GM12878 (cell line): ENCODE measurements at regions not wholly inside any gene's neighbourhood (a gene's known extent, or its start where the extent isn't known, plus 50 kb on each side); places are given as distances from the start of the nearest gene placed in this dataset.

Experiments
- ATAC-seq: fragments of 200-7000 bp; cut with Tn5 transposase; 3 replicates; pipeline ENCODE4 v1.9.1; 2020; ENCODE audit warnings: mild to moderate bottlenecking, moderate library complexity
- BruUV-seq: library from RNA; stranded (reverse); fragments of 400-500 nt; replicated peaks from 2 replicates; lab custom pipeline; 2021; lab: Mats Ljungman, UMichigan
- CTCF ChIA-PET: fragments of 300-600 bp; sonication (Branson Sonifier 250); formaldehyde crosslinking; extraction: SDS; loops from one replicate; lab custom pipeline; 2021; ENCODE audit warnings: inconsistent platforms; lab: Yijun Ruan, JAX
- POLR2A ChIA-PET: fragments of 350-600 bp; formaldehyde crosslinking; extraction: SDS; loops from one replicate; lab custom pipeline; 2021; ENCODE audit warnings: inconsistent platforms; lab: Charles Lee
- RAD21 ChIA-PET: fragments of 300-600 bp; sonication (Branson Sonifier 250); formaldehyde crosslinking; loops from one replicate; lab custom pipeline; 2023; ENCODE audit warnings: antibody characterized with exemption; ENCODE audit not compliant: unreplicated experiment; lab: Charles Lee
- SMC1A ChIA-PET: fragments of 300-600 bp; sonication (Branson Sonifier 250); formaldehyde crosslinking; loops from one replicate; lab custom pipeline; 2023; ENCODE audit not compliant: unreplicated experiment, uncharacterized antibody; lab: Charles Lee
- DNase-seq: peaks from one replicate; pipeline ENCODE4 v3.0.0-alpha.2; 2011; ENCODE audit warnings: low read depth, low spot score
- FAIRE-seq: peaks from 3 replicates; lab custom pipeline; 2011; peaks lifted over from hg19 to GRCh38; lab: Jason Lieb, UNC
- H2AFZ ChIP-seq: 2 replicates; pipeline ENCODE4 v1.6.0; 2011; ENCODE audit warnings: low read depth, low read length, control low read depth; ENCODE audit not compliant: control insufficient read depth
- H3K27ac ChIP-seq: 2 replicates; pipeline ENCODE4 v1.5.1; 2011; ENCODE audit warnings: control low read depth; ENCODE audit not compliant: control insufficient read depth, insufficient read depth
- H3K27me3 ChIP-seq, 2 experiments: replicated peaks in 1 of 2; 2 replicates each; pipeline versions ENCODE4 v1.6.0 to v1.6.1; 2011; ENCODE audit warnings: low read length in 1 of 2; ENCODE audit not compliant: control insufficient read depth in 2 of 2, insufficient read depth in 2 of 2
- H3K36me3 ChIP-seq, 2 experiments: 2 replicates each; pipeline ENCODE4 v1.5.1; 2011; ENCODE audit warnings: low read length in 1 of 2; ENCODE audit not compliant: control insufficient read depth in 2 of 2, insufficient read depth in 2 of 2
- H3K4me1 ChIP-seq: 2 replicates; pipeline ENCODE4 v1.6.1; 2011; ENCODE audit warnings: mild to moderate bottlenecking, low read length, moderate library complexity, mixed read lengths; ENCODE audit not compliant: control insufficient read depth, insufficient read depth
- H3K4me2 ChIP-seq: 2 replicates; pipeline ENCODE4 v1.6.0; 2011; ENCODE audit warnings: control low read depth; ENCODE audit not compliant: control insufficient read depth, insufficient read depth
- H3K4me3 ChIP-seq: fragments of 200-600 bp; sonication (generic); 2 replicates; pipeline ENCODE4 v1.5.1; 2016
- H3K79me2 ChIP-seq: 2 replicates; pipeline ENCODE4 v1.6.0; 2011; ENCODE audit warnings: low read length; ENCODE audit not compliant: control insufficient read depth, insufficient read depth
- H3K9ac ChIP-seq: 2 replicates; pipeline ENCODE4 v1.8.0; 2011; ENCODE audit warnings: low read length, control low read depth, mixed read lengths; ENCODE audit not compliant: control insufficient read depth, insufficient read depth
- H3K9me3 ChIP-seq: replicated peaks from 3 replicates; pipeline ENCODE4 v1.5.1; 2011; ENCODE audit warnings: mild to moderate bottlenecking, low read length; ENCODE audit not compliant: control insufficient read depth, insufficient read depth
- H4K20me1 ChIP-seq: 2 replicates; pipeline ENCODE4 v1.6.0; 2011; ENCODE audit not compliant: control insufficient read depth, insufficient read depth
- ATF7 ChIP-seq: fragments of 450-650 bp; IDR thresholded peaks from 2 replicates; pipeline ENCODE4 v1.6.1; 2016; ENCODE audit warnings: low read depth, mild to moderate bottlenecking
- EP300 ChIP-seq, 2 experiments: fragments of 150-350 bp in 1 of 2; IDR thresholded peaks; 2 replicates each; pipeline ENCODE4 v1.6.1; 2011 to 2012; ENCODE audit warnings: low read depth in 2 of 2, low read length in 2 of 2, borderline replicate concordance in 1 of 2, improper control_type of control experiment in 1 of 2, inconsistent platforms in 1 of 2; ENCODE audit not compliant: control insufficient read depth in 1 of 2
- ETV6 ChIP-seq, 2 experiments: fragments of 450-650 bp in 1 of 2; IDR thresholded peaks in 1 of 2; conservative IDR thresholded peaks in 1 of 2; 2 replicates each; pipeline ENCODE4 v1.6.1; 2014; ENCODE audit warnings: antibody characterized with exemption in 1 of 2, borderline replicate concordance in 1 of 2, low read depth in 1 of 2, mild to moderate bottlenecking in 1 of 2, moderate library complexity in 1 of 2
- FOXK2 ChIP-seq: fragments of 450-650 bp; IDR thresholded peaks from 2 replicates; pipeline ENCODE4 v1.6.1; 2017; ENCODE audit warnings: mild to moderate bottlenecking, moderate library complexity
- POLR2AphosphoS5 ChIP-seq: IDR thresholded peaks from 2 replicates; pipeline ENCODE4 v1.6.1; 2011; ENCODE audit warnings: mild to moderate bottlenecking, low read length, inconsistent platforms
- RFX5 ChIP-seq: IDR thresholded peaks from 2 replicates; pipeline ENCODE4 v1.6.1; 2011; ENCODE audit warnings: low read depth, low read length, improper control_type of control experiment
- TARDBP ChIP-seq: IDR thresholded peaks from 2 replicates; pipeline ENCODE4 v1.6.1; 2016; ENCODE audit warnings: borderline replicate concordance
- ZBED1 ChIP-seq: IDR thresholded peaks from 2 replicates; pipeline ENCODE4 v1.6.1; 2016; ENCODE audit warnings: borderline replicate concordance
- ZNF384 ChIP-seq: IDR thresholded peaks from 2 replicates; pipeline ENCODE4 v1.6.1; 2012; ENCODE audit warnings: low read depth, mild to moderate bottlenecking, low read length, improper control_type of control experiment, borderline replicate concordance
- WGBS: methylation state at CpG from one replicate; pipeline ENCODE4 v1.1.6; 2016; ENCODE audit warnings: low lambda C conversion rate; ENCODE audit not compliant: insufficient replicate concordance, insufficient coverage; ENCODE audit errors: missing lambda C conversion rate; 5-methylcytosine and 5-hydroxymethylcytosine counted together
- in situ Hi-C: fragments of 300-500 bp; cut with MboI; formaldehyde crosslinking; loops from 9 replicates; pipeline ENCODE4 v1.14.3; 2018; ENCODE audit warnings: mixed read lengths
- intact Hi-C: fragments of 100-400 bp; cut with micrococcal nuclease; formaldehyde crosslinking; loops from one replicate; pipeline ENCODE4 v1.14.2; 2022; ENCODE audit not compliant: unreplicated experiment
- TF ChIP-seq, protein P1 (sequence below): fragments of 450-650 bp; IDR thresholded peaks from 2 replicates; pipeline ENCODE4 v1.6.1; 2017; ENCODE audit warnings: mild to moderate bottlenecking
- TF ChIP-seq, protein P2 (sequence below): fragments of 450-650 bp; IDR thresholded peaks from 2 replicates; pipeline ENCODE4 v1.6.1; 2014; ENCODE audit warnings: mild to moderate bottlenecking
- TF ChIP-seq, protein P3 (sequence below): fragments of 450-650 bp; IDR thresholded peaks from 2 replicates; pipeline ENCODE4 v1.6.1; 2017; ENCODE audit warnings: mild to moderate bottlenecking, moderate library complexity
- TF ChIP-seq, protein P4 (sequence below): IDR thresholded peaks from 2 replicates; pipeline ENCODE4 v1.6.1; 2011; ENCODE audit warnings: low read depth, low read length, improper control_type of control experiment, borderline replicate concordance

DNA sequence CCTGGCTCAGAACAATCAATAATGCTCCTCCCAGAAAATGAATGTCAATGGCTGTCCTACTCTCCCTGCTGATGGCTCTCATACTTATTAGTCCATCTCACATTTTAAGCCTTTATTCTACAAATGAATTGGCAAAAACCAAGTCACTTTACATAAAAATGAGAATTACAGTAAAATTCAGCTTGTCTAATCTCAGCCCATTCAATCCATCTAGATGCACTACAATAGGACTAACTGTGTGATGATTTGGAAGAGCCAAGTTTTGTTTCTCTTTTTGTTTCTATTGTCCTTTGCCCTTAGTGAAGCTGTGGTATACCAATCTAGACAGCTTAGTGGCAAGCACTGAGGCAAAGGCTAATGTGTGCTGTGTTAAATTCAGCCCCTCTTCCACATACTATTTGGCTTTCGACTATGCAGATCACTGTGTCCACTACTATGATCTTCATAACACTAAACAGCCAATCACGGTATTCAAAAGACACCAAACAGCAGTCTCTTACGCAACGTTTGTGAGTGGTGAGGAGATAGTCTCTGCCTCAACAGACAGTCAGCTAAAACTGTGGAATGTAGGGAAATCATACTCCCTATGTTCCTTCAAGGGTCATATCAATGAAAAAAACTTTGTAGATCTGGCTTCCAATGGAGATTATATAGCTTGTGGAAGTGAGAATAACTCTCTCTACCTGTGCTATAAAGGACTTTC is 140.8 kb upstream of the ZNF462 start:
- H3K4me1 ChIP-seq, result no peaks in the 10 kb centered on the region
- H3K27ac ChIP-seq, result no peak overlapping the region
- BruUV-seq, result no TSS peak
- H4K20me1 ChIP-seq, result no peaks in the 10 kb centered on the region
- SMC1A ChIA-PET, result interaction anchor here (1.3 kb wide), 1 partner anchor 13 kb away, joined by 4 read pairs; no protein-coding TSS in a partner anchor
- no peak overlapping the region for H2AFZ ChIP-seq
- H3K27me3 ChIP-seq, result no peaks in the 10 kb centered on the region
- no peaks in the 10 kb centered on the region for H3K36me3 ChIP-seq
- ATAC-seq, result peak; percentile 38; the same call in 2 of the 3 replicates
- no peak for DNase-seq
- POLR2A ChIA-PET, result no interaction called here
- RAD21 ChIA-PET, result no interaction called here
- H3K4me3 ChIP-seq, result no peak overlapping the region
- intact Hi-C loops, result no loop called here
- no peak for FAIRE-seq
- no peak overlapping the region for H3K4me2 ChIP-seq
- in situ Hi-C loops, result no loop called here
- 39% methylated on average over 4 of the region's 4 CpGs for WGBS
- no peaks in the 10 kb centered on the region for H3K9me3 ChIP-seq
- no peaks in the 10 kb centered on the region for H3K79me2 ChIP-seq
- CTCF ChIA-PET, result no interaction called here
- no peak overlapping the region for H3K9ac ChIP-seq
- TF ChIP-seq, protein P1, sequence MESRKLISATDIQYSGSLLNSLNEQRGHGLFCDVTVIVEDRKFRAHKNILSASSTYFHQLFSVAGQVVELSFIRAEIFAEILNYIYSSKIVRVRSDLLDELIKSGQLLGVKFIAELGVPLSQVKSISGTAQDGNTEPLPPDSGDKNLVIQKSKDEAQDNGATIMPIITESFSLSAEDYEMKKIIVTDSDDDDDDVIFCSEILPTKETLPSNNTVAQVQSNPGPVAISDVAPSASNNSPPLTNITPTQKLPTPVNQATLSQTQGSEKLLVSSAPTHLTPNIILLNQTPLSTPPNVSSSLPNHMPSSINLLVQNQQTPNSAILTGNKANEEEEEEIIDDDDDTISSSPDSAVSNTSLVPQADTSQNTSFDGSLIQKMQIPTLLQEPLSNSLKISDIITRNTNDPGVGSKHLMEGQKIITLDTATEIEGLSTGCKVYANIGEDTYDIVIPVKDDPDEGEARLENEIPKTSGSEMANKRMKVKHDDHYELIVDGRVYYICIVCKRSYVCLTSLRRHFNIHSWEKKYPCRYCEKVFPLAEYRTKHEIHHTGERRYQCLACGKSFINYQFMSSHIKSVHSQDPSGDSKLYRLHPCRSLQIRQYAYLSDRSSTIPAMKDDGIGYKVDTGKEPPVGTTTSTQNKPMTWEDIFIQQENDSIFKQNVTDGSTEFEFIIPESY, result no peak
- TF ChIP-seq ATF7 (no peak), POLR2AphosphoS5 (no peak), TARDBP (no peak), EP300 (IDR thresholded peaks at IDR 0.05; ENCODE audit: borderline replicate concordance in 1 of 2, control insufficient read depth in 1 of 2, low read depth in 2 of 2, low read length in 2 of 2) (no peak), ETV6 (conservative IDR thresholded peaks at IDR 0.05 in 1 of 2, IDR thresholded peaks at IDR 0.05 in 1 of 2; ENCODE audit: borderline replicate concordance in 1 of 2, low read depth in 1 of 2) (no peak), RFX5 (no peak), FOXK2 (no peak), ZBED1 (no peak), ZNF384 (no peak)
- TF ChIP-seq, protein P2, sequence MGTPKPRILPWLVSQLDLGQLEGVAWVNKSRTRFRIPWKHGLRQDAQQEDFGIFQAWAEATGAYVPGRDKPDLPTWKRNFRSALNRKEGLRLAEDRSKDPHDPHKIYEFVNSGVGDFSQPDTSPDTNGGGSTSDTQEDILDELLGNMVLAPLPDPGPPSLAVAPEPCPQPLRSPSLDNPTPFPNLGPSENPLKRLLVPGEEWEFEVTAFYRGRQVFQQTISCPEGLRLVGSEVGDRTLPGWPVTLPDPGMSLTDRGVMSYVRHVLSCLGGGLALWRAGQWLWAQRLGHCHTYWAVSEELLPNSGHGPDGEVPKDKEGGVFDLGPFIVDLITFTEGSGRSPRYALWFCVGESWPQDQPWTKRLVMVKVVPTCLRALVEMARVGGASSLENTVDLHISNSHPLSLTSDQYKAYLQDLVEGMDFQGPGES, result no peak
- TF ChIP-seq, protein P3, sequence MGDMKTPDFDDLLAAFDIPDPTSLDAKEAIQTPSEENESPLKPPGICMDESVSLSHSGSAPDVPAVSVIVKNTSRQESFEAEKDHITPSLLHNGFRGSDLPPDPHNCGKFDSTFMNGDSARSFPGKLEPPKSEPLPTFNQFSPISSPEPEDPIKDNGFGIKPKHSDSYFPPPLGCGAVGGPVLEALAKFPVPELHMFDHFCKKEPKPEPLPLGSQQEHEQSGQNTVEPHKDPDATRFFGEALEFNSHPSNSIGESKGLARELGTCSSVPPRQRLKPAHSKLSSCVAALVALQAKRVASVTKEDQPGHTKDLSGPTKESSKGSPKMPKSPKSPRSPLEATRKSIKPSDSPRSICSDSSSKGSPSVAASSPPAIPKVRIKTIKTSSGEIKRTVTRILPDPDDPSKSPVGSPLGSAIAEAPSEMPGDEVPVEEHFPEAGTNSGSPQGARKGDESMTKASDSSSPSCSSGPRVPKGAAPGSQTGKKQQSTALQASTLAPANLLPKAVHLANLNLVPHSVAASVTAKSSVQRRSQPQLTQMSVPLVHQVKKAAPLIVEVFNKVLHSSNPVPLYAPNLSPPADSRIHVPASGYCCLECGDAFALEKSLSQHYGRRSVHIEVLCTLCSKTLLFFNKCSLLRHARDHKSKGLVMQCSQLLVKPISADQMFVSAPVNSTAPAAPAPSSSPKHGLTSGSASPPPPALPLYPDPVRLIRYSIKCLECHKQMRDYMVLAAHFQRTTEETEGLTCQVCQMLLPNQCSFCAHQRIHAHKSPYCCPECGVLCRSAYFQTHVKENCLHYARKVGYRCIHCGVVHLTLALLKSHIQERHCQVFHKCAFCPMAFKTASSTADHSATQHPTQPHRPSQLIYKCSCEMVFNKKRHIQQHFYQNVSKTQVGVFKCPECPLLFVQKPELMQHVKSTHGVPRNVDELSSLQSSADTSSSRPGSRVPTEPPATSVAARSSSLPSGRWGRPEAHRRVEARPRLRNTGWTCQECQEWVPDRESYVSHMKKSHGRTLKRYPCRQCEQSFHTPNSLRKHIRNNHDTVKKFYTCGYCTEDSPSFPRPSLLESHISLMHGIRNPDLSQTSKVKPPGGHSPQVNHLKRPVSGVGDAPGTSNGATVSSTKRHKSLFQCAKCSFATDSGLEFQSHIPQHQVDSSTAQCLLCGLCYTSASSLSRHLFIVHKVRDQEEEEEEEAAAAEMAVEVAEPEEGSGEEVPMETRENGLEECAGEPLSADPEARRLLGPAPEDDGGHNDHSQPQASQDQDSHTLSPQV, result no peak
- TF ChIP-seq, protein P4, sequence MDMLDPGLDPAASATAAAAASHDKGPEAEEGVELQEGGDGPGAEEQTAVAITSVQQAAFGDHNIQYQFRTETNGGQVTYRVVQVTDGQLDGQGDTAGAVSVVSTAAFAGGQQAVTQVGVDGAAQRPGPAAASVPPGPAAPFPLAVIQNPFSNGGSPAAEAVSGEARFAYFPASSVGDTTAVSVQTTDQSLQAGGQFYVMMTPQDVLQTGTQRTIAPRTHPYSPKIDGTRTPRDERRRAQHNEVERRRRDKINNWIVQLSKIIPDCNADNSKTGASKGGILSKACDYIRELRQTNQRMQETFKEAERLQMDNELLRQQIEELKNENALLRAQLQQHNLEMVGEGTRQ, result no peak
